Stimulated activated CD4-positive, alpha-beta T cell treated with anti-CD3 and anti-CD28 coated beads, Interleukin-15, amount 100 ng/mL, for 48 hours (primary cell): ENCODE measurements at regions not wholly inside any gene's neighbourhood (a gene's known extent, or its start where the extent isn't known, plus 50 kb on each side); places are given as distances from the start of the nearest gene placed in this dataset.

Experiments
- DNase-seq, 2 donors: peaks; one replicate each; pipeline ENCODE4 v3.0.0-alpha.2; 2020; ENCODE audit warnings: low read depth in 2 of 2

DNA sequence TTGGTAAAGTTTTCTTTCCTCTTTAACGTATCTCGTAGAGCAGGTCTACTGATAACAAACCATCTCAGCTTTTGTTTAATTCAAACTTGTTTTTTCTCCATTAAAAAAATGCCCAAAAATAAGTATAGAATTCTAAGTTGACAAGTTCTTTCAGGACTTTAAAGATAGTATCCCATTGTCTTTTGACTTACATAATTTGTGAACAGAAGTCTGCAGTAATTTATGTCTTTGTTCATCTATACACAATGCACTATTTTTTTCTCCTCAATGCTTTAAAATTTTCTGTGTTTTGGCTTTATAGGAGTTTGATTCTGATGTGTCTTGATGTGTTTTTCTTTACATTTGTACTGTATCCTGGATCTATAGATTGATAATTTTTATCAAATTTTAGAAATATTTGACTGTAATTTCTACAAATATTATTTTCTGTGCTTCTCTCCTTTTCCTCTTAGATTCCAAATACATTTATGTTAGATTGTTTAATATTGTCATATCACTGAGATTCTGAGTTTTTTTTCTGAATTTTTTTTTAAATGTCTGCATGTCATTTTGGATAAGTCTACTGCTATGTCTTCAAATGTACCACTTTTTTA, 143.3 kb downstream of the FTCDNL1 start:
- DNase-seq = no peak

DNA sequence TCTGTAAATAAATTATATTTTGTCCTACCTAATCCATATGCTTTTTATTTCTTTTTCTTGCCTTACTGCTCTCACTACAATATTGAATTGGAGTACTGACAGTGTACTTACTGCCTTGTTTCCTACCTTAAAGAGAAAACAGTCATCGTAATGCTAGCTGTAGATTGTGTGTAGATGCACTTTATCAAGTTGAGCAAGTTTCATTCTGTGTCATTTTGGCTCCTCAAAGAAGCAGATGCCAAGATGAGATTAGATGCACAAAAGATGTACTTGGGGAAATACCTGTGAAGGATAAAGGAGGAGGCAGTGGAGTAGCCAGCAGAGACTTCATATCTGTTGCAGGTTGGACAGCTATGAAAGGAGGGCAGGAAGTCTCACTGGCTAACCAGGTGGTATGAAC, 145.5 kb downstream of the FTCDNL1 start:
- no peak for DNase-seq

GRCh38 chr2:199704358-199705238, 146.4 kb downstream of the FTCDNL1 start:
- peak in 1 of 2 donors; percentile 19 for DNase-seq

DNA sequence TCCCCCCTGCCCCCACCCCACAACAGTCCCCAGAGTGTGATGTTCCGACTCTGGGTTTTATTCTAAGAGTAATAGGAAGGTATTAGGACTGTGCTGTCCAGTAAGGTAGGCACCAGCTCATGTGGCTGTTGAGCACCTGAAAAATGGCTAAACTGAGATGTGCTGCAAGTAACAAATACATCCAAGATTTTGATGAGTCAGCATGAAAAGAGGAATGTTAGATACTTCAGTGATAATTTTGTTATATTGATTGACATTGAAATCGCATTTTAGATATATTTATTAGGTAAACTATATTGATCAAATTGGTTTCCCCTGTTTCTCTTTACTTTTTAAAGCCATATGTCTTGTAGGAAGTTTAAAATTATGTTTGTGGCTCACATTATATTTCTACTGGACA, 147.8 kb downstream of the FTCDNL1 start:
- no peak for DNase-seq

GRCh38 chr2:199697469-199697868, 153.5 kb downstream of the FTCDNL1 start:
- DNase-seq = no peak

DNA sequence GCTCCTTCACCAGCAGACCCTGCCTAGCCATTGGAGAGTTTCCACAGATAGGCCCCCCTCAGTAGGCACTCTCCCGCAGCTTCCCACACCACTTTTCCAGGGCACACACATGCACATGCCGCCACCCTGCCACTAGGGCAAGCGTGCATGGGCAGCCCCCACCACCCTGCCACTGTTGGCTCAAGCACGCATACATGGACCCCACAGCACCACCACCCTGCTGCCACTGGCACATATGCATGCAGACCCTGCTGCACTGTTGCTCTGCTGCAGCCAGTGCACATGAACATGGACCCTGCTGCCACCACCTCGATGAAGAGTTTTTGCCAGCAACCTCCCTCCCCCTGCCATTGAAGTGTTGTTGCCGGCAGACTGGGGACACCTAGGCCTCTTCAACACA, 154.9 kb downstream of the FTCDNL1 start:
- DNase-seq = no peak

DNA sequence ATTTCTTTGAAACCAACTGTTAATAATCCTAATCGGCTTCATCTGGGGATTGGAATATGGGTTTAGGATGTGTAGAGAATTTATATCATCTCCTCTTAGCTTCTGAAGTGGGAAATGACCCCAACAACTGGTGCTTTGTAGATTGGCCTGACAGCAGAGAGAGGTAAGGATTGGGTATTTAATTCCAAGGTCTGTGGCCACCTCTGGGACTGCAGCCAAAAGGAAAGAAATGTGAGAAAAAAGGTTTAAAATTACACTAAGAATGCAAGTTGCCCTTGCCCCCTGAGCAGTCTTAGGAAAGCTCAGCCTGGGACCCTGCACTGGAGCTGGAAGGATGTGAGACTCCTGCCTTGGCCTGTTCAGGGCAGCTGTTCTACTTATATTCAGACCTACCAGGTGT, 157.1 kb downstream of the FTCDNL1 start:
- DNase-seq = no peak

GRCh38 chr2:199692489-199692888, 158.5 kb downstream of the FTCDNL1 start:
- no peak for DNase-seq

DNA sequence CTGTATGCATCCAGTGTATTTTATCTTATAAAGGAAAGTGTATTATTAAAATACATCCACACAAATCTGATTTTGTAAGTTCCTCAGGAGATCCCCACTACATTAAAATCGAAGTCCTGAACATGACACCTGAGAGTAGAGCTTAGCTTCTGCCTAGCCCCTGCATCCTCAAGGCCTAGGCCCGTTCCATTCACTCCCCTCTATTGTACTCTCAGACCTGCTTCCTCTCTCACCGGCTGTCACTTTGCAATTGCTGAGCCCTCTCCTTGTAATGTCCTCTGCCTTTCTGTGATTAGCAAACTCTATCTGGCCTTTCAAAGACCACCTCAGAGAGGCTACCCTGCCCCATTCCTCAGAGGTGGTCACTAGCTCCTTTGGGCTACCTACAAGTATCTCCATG, 160.8 kb downstream of the FTCDNL1 start:
- DNase-seq = no peak

DNA sequence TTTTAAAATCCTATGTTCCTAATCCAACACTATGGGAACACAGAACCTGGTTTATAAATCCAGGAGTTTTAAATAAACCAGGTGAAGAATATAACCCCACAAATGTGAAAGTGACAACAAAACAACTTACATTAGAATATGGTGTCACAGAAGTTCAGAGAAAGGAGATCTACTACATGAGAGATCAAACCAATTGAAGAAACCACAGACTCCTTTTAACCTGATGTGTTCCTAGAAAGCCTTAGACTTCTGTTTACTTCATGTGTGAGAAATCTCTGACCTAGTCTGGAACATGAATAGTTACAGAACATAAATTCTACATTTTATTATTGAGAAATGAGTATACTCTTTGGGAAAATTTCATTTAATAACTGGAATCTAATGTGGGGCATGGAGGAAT, 165.3 kb downstream of the FTCDNL1 start:
- no peak for DNase-seq

- DNase-seq = no peak
Measured at GRCh38 chr2:199684832-199685231, 166.2 kb downstream of the FTCDNL1 start.

- no peak for DNase-seq
Measured at GRCh38 chr2:199684168-199684567, 166.8 kb downstream of the FTCDNL1 start.

GRCh38 chr2:199682001-199682400, 169.0 kb downstream of the FTCDNL1 start:
- no peak for DNase-seq

- no peak for DNase-seq
Measured at GRCh38 chr2:199680482-199680881, 170.5 kb downstream of the FTCDNL1 start.

GRCh38 chr2:199679883-199680282, 171.1 kb downstream of the FTCDNL1 start:
- DNase-seq = no peak

GRCh38 chr2:199677881-199678280, 173.1 kb downstream of the FTCDNL1 start:
- no peak for DNase-seq

- no peak for DNase-seq
Measured at GRCh38 chr2:199668645-199669044, 182.3 kb downstream of the FTCDNL1 start.

- no peak for DNase-seq
Measured at GRCh38 chr2:199663157-199663556, 187.8 kb downstream of the FTCDNL1 start.

DNA sequence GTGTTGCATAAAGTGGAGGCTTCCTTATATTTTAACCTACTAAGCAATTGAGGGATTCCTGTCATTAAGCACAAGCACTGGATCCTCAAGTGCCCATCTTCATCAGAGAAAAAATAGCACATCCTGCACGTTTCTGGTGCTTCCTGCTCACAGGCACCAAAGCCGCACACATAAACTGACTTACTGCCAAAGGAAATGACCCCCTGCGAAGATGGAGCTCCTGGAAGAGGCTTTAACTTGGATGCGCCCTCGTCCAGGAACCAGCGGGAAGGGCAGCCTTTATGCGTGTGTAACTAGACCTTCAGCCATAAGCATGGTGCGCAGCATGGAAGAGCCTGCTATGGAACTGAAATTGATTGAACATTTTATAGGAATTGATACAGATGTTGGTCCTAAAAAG, 188.7 kb downstream of the FTCDNL1 start:
- no peak for DNase-seq

DNA sequence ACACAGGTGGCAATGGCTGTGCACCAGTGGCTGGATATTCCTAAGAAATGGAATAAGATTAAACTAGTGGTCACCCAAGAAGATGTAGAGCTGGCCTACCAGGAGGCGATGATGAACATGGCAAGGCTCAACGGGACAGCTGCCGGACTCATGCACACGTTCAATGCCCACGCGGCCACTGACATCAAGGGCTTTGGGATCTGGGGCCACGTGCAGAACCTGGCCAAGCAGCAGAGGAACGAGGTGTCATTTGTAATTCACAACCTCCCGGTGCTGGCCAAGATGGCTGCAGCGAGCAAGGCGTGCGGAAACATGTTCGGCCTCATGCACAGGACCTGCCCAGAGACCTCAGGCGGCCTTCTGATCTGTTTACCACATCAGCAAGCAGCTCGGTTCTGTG, 190.8 kb downstream of the FTCDNL1 start:
- no peak for DNase-seq

DNA sequence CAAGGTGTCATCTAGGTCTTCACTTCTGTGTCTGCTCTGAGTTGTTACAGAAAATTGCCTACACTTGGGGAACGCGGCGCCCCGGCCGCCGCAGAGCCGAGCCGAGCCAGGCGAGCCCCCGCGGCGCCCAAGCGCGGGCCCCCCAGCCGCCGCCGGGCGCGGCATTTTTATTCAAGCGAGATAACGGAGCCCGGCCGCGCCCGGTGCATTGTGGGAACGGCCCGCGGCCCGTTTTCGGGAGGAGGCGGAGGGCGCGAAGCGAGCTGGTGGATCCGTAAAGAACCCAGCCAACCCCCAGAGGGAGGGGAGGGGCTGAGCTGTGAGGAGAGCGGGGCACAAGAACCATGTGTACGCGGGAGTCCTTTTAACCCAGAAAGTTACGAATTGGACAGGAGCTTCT, 191.8 kb downstream of the FTCDNL1 start:
- DNase-seq = peak; percentile 1 to 8

- DNase-seq = no peak
Measured at GRCh38 chr2:199646439-199646838, 188.7 kb upstream of the SATB2 start.

DNA sequence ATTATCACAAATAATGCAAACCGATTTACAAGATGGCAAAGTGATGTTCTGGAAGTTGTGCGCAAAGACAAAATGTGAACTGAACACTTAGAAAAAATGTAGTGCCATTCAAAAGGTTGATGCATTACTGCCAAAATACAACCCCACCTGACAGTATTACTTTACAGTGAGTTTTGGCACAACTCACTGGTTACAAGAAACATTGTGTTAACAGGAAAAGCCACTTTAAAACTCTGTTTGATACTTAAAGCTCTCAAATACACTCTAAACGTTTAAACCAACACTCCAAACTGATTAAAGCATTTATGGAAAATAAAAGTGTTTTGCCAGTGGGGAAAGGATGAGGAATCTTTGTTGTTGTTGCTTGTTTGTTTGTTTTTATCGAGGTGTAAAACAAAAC, 173.4 kb upstream of the SATB2 start:
- DNase-seq = no peak
